Loucy (cell line): ENCODE measurements at regions not wholly inside any gene's neighbourhood (a gene's known extent, or its start where the extent isn't known, plus 50 kb on each side); places are given as distances from the start of the nearest gene placed in this dataset.
"Not testable (repeated sequence)": the region's sequence is repeated elsewhere in the genome, so short reads cannot be mapped to it uniquely, and the experiment has no call there.

ENCODE experiments used
- H2AFZ ChIP-seq: fragments of 200-600 bp; sonication (generic); 2 replicates; pipeline ENCODE4 v1.6.0; 2016; ENCODE audit warnings: antibody characterized with exemption, mild to moderate bottlenecking, low read length, moderate library complexity
- H3F3A ChIP-seq: fragments of 200-600 bp; 2 replicates; pipeline ENCODE4 v1.6.0; 2016; ENCODE audit warnings: antibody characterized with exemption, low read depth, mild to moderate bottlenecking
- H3K27me3 ChIP-seq: fragments of 200-600 bp; sonication (generic); 2 replicates; pipeline ENCODE4 v1.6.1; 2014; ENCODE audit warnings: low read length, mild to moderate bottlenecking; ENCODE audit not compliant: insufficient read depth, poor library complexity, severe bottlenecking
- H3K36me3 ChIP-seq: fragments of 200-600 bp; sonication (generic); 2 replicates; pipeline ENCODE4 v1.6.1; 2016; ENCODE audit warnings: low read length; ENCODE audit not compliant: insufficient read depth
- H3K4me1 ChIP-seq: fragments of 200-600 bp; sonication (generic); 2 replicates; pipeline ENCODE4 v1.5.1; 2014; ENCODE audit warnings: low read length, mild to moderate bottlenecking; ENCODE audit not compliant: insufficient read depth, poor library complexity, severe bottlenecking
- H3K4me2 ChIP-seq: fragments of 200-600 bp; sonication (generic); 2 replicates; pipeline ENCODE4 v1.6.0; 2014; ENCODE audit warnings: antibody characterized with exemption, low read length, low read depth, mild to moderate bottlenecking; ENCODE audit not compliant: poor library complexity, severe bottlenecking
- H3K4me3 ChIP-seq: fragments of 200-600 bp; sonication (generic); 2 replicates; pipeline ENCODE4 v1.5.1; 2014; ENCODE audit warnings: low read length, mild to moderate bottlenecking, mixed read lengths; ENCODE audit not compliant: poor library complexity, severe bottlenecking
- H3K79me2 ChIP-seq: fragments of 200-600 bp; sonication (generic); 2 replicates; pipeline ENCODE4 v1.6.1; 2014; ENCODE audit warnings: low read length; ENCODE audit not compliant: insufficient read depth
- H3K9ac ChIP-seq: fragments of 200-600 bp; sonication (generic); 2 replicates; pipeline ENCODE4 v1.6.0; 2014; ENCODE audit warnings: mild to moderate bottlenecking, low read depth, low read length, moderate library complexity; ENCODE audit not compliant: poor library complexity, severe bottlenecking
- H3K9me2 ChIP-seq: fragments of 200-600 bp; sonication (generic); replicated peaks from 2 replicates; pipeline ENCODE4 v1.6.1; 2016; ENCODE audit warnings: low read depth, low read length, mixed read lengths
- H3K9me3 ChIP-seq: fragments of 200-600 bp; sonication (generic); 2 replicates; pipeline ENCODE4 v1.6.1; 2014; ENCODE audit warnings: mild to moderate bottlenecking, antibody characterized with exemption, low read length, low read depth; ENCODE audit not compliant: insufficient read depth
- H4K20me1 ChIP-seq: fragments of 200-600 bp; sonication (generic); 2 replicates; pipeline ENCODE4 v1.6.0; 2014; ENCODE audit warnings: antibody characterized with exemption, low read length, mild to moderate bottlenecking; ENCODE audit not compliant: insufficient read depth, poor library complexity, severe bottlenecking
- EZH2phosphoT487 ChIP-seq: fragments of 200-600 bp; IDR thresholded peaks from 2 replicates; pipeline ENCODE4 v1.6.1; 2018; ENCODE audit warnings: antibody characterized with exemption, mild to moderate bottlenecking, moderate library complexity, borderline replicate concordance
- TF ChIP-seq, protein P1 (sequence below): fragments of 200-600 bp; sonication (generic); conservative IDR thresholded peaks from 2 replicates; pipeline ENCODE4 v1.5.1; 2014; ENCODE audit warnings: mild to moderate bottlenecking, antibody characterized with exemption, low read length

DNA sequence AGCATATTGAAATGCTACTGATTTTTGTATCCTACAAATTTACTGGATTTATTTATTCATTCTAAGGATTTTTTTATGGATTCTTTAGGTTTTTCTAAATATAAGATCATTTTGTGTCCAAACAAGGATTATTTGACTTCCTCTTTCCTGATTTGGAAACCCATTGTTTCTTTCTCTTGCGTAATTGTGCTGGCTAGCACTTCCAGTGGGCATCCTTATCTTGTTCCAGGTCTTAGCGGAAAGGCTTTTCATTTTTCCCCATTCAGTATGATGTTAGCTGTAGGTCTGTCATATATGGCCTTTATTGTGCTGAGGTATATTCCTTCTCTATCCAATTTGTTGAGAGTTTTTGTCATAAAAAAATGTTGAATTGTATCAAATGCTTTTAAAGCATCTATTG, 57.2 kb upstream of the RHOJ start:
- Histone ChIP-seq H2AFZ (no peak overlapping the region), H3K79me2 (no peaks in the 10 kb centered on the region), H3K4me2 (no peak overlapping the region), H3K9me2 (no peaks in the 10 kb centered on the region), H3K36me3 (no peaks in the 10 kb centered on the region), H3K27me3 (no peaks in the 10 kb centered on the region), H3K4me1 (no peaks in the 10 kb centered on the region), H3K4me3 (no peak overlapping the region), H4K20me1 (no peaks in the 10 kb centered on the region), H3F3A (no peaks in the 10 kb centered on the region), H3K9ac (no peak overlapping the region), H3K9me3 (0 out of 2 replicates have a peak, but pooled peaks cover 5% of the 10 kb centered on the region)
- TF ChIP-seq, protein P1, sequence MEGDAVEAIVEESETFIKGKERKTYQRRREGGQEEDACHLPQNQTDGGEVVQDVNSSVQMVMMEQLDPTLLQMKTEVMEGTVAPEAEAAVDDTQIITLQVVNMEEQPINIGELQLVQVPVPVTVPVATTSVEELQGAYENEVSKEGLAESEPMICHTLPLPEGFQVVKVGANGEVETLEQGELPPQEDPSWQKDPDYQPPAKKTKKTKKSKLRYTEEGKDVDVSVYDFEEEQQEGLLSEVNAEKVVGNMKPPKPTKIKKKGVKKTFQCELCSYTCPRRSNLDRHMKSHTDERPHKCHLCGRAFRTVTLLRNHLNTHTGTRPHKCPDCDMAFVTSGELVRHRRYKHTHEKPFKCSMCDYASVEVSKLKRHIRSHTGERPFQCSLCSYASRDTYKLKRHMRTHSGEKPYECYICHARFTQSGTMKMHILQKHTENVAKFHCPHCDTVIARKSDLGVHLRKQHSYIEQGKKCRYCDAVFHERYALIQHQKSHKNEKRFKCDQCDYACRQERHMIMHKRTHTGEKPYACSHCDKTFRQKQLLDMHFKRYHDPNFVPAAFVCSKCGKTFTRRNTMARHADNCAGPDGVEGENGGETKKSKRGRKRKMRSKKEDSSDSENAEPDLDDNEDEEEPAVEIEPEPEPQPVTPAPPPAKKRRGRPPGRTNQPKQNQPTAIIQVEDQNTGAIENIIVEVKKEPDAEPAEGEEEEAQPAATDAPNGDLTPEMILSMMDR, result no peak
- no peak for TF ChIP-seq EZH2phosphoT487

DNA sequence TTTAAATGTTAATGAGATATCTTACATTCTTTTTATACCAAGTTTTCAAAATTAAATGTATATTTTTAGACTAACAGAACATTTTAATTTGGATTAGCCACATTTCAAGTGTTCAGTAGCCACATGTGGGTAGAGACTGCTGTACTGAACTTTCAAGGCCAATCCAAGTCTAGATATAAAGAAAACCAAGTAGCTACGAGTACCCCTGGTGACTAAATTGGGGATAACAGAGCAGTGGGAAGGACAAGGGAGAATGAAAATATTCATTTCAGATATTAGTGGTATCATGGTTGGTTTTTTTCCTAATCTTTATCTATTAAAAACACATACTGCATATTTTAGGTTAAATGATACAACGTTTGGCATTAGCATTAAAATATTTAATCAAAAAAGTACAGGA, 69.4 kb upstream of the RHOJ start:
- no peak overlapping the region for H3K4me3 ChIP-seq
- H3K9me3 ChIP-seq, result no peaks in the 10 kb centered on the region
- H3K27me3 ChIP-seq, result no peaks in the 10 kb centered on the region
- no peaks in the 10 kb centered on the region for H4K20me1 ChIP-seq
- H3F3A ChIP-seq, result no peaks in the 10 kb centered on the region
- H2AFZ ChIP-seq, result no peak overlapping the region
- H3K36me3 ChIP-seq, result no peaks in the 10 kb centered on the region
- no peaks in the 10 kb centered on the region for H3K9me2 ChIP-seq
- H3K4me2 ChIP-seq, result no peak overlapping the region
- no peaks in the 10 kb centered on the region for H3K79me2 ChIP-seq
- no peaks in the 10 kb centered on the region for H3K4me1 ChIP-seq
- no peak for TF ChIP-seq EZH2phosphoT487
- TF ChIP-seq, protein P1, result peak; percentile 31
- H3K9ac ChIP-seq, result no peak overlapping the region

DNA sequence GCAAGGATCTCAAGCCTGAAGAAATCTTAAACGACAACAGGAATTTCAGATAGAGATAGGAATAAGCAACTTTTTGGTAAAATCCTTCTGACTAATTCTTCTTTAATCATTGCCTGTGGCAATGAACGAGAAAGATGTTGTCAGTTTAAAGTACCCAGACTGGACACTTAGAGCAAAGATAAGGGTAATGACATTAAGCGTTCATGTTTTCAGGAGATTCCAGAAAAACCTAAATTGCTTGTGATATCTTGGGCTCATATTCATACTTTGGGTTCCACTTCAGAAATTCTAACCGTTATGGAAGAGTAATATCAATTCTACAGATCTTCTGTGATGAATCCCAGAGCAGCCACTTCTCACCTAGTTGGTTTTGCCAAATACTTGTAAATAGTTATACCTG, 73.7 kb upstream of the RHOJ start:
- no peaks in the 10 kb centered on the region for H3F3A ChIP-seq
- H3K9me2 ChIP-seq, result no peaks in the 10 kb centered on the region
- H3K36me3 ChIP-seq, result no peaks in the 10 kb centered on the region
- H3K4me1 ChIP-seq, result no peaks in the 10 kb centered on the region
- H3K4me3 ChIP-seq, result no peak overlapping the region
- H3K27me3 ChIP-seq, result no peaks in the 10 kb centered on the region
- H3K79me2 ChIP-seq, result no peaks in the 10 kb centered on the region
- no peaks in the 10 kb centered on the region for H4K20me1 ChIP-seq
- no peak overlapping the region for H2AFZ ChIP-seq
- no peak overlapping the region for H3K4me2 ChIP-seq
- no peaks in the 10 kb centered on the region for H3K9me3 ChIP-seq
- TF ChIP-seq EZH2phosphoT487, result no peak
- TF ChIP-seq, protein P1, result no peak
- no peak overlapping the region for H3K9ac ChIP-seq

DNA sequence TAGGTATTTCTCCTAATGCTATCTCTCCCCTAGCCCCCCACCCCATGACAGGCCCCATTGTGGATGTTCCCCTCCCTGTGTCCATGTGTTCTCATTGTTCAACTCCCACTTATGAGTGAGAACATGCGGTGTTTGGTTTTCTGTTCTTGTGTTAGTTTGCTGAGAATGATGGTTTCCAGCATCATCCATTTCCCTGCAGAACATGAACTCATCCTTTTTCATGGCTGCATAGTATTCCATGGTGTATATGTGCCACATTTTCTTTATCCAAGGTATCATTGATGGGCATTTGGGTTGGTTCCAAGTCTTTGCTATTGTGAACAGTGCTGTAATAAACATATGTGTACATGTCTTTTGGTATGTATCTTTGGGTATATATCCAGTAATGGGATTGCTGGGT, 61.2 kb upstream of the KCNH5 start:
- not testable (repeated sequence) for H3K4me2 ChIP-seq

More for the DNA sequence above, 61.2 kb upstream of the KCNH5 start:
- not testable (repeated sequence) for H2AFZ ChIP-seq, H3K4me1 ChIP-seq, H3K27me3 ChIP-seq, H3F3A ChIP-seq, H3K9me2 ChIP-seq, H4K20me1 ChIP-seq, H3K9me3 ChIP-seq, H3K4me3 ChIP-seq, H3K9ac ChIP-seq, H3K79me2 ChIP-seq, H3K36me3 ChIP-seq
